Heart left ventricle (tissue), 13 donors: ENCODE measurements at regions not wholly inside any gene's neighbourhood (a gene's known extent, or its start where the extent isn't known, plus 50 kb on each side); places are given as distances from the start of the nearest gene placed in this dataset.
"Not testable (repeated sequence)": the region's sequence is repeated elsewhere in the genome, so short reads cannot be mapped to it uniquely, and the experiment has no call there.

Experiments
- CTCF ChIP-seq, 12 donors: fragments of 200-600 bp; sonication (generic) in 4 of 12; IDR thresholded peaks; one replicate each; pipeline versions ENCODE4 v1.5.0 to v1.8.0; 2018 to 2022; ENCODE audit warnings: antibody characterized with exemption in 12 of 12, mild to moderate bottlenecking in 5 of 12
- POLR2A ChIP-seq, 2 donors: fragments of 450-650 bp; IDR thresholded peaks; one replicate each; pipeline ENCODE4 v1.6.1; 2017; ENCODE audit warnings: antibody characterized with exemption in 2 of 2, mild to moderate bottlenecking in 2 of 2, moderate library complexity in 2 of 2
- donor health status: ischemic (EF 13 %, LVEDD 7.1; RV severe dilation, severe dysfunction).
- donor health status: DM: no; HTN: yes; CAD: no.
- donor health status: DM: no; HTN: no; CAD: no.
- donor health status: ischemic (EF 25% LVEDD 6.9; RV normal size, moderate dysfunction).
- donor health status: ischemic (EF 25% LVEDD 5.7; RV mildly dilated, moderate dysfunction).
- donor health status: ischemic (EF 35%, LVEDD 5.7; RV mildly dilated, moderate dysfunction).
- donor health status: nonischemic (EF 11% LVEDD 7.7; RV severe dilation, severe dysfunction).
- donor health status: DM: yes; HTN: yes; CAD: no.
- donor health status: PGD.
- donor health status: ischemic (EF 29% LVEDD 5.4; RV normal size, mild dysfunction).
- donor health status: nonischemic (EF 23%, LVEDD 6.1; RV moderate dilation, normal function).

GRCh38 chr12:9308745-9309144 is 100.5 kb upstream of the PZP start:
- not testable (repeated sequence) for TF ChIP-seq POLR2A, CTCF (IDR thresholded peaks at IDR 0.05)
